ENCODE measurements at regions not wholly inside any gene's neighbourhood (a gene's known extent, or its start where the extent isn't known, plus 50 kb on each side); places are given as distances from the start of the nearest gene placed in this dataset.
"Not testable (repeated sequence)": the region's sequence is repeated elsewhere in the genome, so short reads cannot be mapped to it uniquely, and the experiment has no call there.

DNA sequence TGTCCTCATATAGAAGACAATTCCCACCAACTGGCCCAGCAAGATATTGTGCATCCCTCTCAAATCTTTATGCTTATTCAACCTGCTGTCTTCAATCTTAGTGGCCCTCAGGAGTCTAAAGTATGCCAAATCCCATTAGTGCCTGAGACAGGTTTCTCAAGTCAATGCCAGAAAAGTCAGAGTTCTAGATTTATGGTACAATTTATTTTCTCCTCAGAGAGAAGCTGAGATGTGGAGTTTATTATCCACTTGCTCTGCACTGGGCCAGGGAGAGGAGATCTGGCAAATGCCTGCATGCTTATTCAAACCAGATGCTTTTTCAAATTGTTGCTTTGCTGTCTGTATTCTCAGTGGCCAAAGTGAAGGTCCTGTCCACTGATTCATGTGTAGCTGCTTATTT is 825.2 kb downstream of the METTL4 start:
- DNase-seq, result no peak

GRCh38 chr18:1751249-1751648 is 820.1 kb downstream of the METTL4 start:
- no peak for DNase-seq

DNA sequence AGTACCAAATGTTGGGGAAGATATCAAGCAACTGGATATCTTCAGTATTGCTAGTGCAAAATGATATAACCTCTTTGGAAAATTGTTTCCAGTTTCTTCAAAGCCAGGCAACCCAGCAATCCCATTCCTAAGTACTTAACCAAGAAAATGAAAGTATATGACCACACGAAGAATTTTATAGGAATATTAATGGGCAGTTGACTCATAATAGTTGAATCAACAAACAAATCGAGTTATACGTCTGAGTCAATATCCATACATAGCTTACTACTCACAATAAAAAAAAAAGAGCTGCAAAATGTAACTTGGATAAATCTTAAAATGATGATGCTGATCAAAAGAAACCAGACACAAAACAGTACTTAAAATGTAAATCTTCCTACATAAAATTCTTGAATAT is 810.4 kb downstream of the METTL4 start:
- DNase-seq, result no peak

GRCh38 chr18:1774261-1774660 is 797.0 kb downstream of the METTL4 start:
- no peak for DNase-seq

DNA sequence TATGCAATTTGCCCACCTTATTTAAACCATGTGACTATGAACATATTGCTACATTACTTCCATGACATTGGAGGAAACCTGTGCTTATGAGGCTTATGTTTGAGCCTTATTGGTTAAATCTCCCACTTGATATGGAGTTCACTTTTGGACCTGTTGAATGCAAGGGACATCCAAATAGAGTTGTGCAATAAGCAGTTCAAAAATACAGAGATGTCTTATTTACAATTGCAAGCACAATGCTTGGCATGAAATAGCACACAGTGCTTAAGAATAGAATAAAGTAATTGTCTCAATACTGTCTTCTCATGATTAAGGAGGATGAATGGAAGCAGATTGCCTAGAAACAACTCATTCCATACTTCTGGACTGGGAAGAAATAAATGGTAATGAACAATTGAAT is 793.5 kb downstream of the METTL4 start:
- no peak for DNase-seq

- DNase-seq, result no peak
These were observed 792.7 kb downstream of the METTL4 start for GRCh38 chr18:1778496-1779178.

GRCh38 chr18:1779587-1779986 is 791.7 kb downstream of the METTL4 start:
- DNase-seq, result no peak

- DNase-seq, result no peak
These were observed 787.2 kb downstream of the METTL4 start for GRCh38 chr18:1784113-1784512.

- DNase-seq, result not testable (repeated sequence)
These were observed 785.3 kb downstream of the METTL4 start for GRCh38 chr18:1785980-1786379.

- DNase-seq, result no peak
These were observed 774.7 kb downstream of the METTL4 start for GRCh38 chr18:1796636-1797035.

GRCh38 chr18:1797235-1797634 is 774.1 kb downstream of the METTL4 start:
- DNase-seq, result no peak

- peak; percentile 2 for DNase-seq
These were observed 765.8 kb downstream of the METTL4 start for GRCh38 chr18:1805521-1805920.

GRCh38 chr18:1806884-1807615 is 764.3 kb downstream of the METTL4 start:
- no peak for DNase-seq

- DNase-seq, result no peak
These were observed 760.0 kb downstream of the METTL4 start for GRCh38 chr18:1811282-1811681.

- no peak for DNase-seq
These were observed 746.0 kb downstream of the METTL4 start for GRCh38 chr18:1825296-1825695.

DNA sequence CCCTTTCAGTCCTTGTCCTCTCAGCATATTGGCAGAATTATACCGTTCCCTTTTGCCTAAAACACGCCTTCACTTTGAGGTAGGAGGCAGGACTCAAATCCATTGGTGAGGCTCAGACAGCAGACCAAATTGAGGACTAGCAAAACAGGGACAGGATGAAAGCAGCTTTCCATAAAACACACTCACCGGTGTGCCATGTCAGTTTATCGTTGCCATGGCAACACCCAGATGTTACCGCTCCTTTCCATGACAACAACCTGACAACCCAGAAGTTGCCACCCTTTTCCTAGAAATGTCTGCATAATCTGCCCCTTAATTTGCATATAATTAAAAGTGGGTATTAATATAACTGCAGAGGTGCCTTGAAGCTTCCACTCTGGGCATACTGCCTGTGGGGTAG is 730.4 kb downstream of the METTL4 start:
- no peak for DNase-seq

- no peak for DNase-seq
These were observed 724.7 kb downstream of the METTL4 start for GRCh38 chr18:1846640-1847039.

- no peak for DNase-seq
These were observed 722.6 kb downstream of the METTL4 start for GRCh38 chr18:1848716-1849115.

GRCh38 chr18:1849386-1849785 is 721.9 kb downstream of the METTL4 start:
- DNase-seq, result no peak

GRCh38 chr18:1857281-1857680 is 714.0 kb downstream of the METTL4 start:
- DNase-seq, result not testable (repeated sequence)

DNA sequence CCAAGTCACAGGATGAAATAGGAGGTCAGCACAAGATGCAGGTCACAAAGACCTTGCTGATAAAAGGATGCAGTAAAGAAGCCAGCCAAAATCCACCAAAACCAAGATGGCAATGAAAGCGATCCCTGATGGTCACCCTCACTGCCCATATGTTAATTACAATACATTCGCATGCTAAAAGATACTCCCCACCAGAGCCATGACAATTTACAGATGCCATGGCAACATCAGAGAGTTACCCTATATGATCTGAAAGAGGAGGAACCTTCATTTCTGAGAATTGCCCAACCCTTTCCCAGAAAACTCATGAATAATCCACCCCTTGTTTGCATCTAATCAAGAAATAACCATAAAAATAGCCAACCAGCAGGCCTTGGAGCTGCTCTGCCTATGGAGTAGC is 709.8 kb downstream of the METTL4 start:
- no peak for DNase-seq

DNA sequence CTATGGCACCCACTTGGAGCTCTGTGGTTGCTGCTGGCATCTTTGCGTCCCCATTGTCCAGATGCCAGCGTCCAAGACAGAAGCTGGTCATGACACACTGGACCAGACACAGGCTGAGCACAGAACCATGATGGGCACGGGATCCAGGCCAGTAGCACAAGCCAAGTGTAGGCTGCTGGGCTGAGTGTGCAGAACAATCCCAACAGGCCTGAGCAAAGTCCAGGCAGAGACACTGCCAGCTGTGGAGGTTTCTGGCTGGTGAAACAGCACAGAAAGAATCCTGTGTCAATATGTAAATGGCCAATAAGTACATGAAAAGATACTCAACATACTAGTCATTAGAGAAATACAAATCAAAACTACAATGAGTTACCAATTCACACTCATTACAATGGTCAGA is 705.4 kb downstream of the METTL4 start:
- DNase-seq, result no peak

- no peak for DNase-seq
These were observed 699.0 kb downstream of the METTL4 start for GRCh38 chr18:1872274-1872673.

DNA sequence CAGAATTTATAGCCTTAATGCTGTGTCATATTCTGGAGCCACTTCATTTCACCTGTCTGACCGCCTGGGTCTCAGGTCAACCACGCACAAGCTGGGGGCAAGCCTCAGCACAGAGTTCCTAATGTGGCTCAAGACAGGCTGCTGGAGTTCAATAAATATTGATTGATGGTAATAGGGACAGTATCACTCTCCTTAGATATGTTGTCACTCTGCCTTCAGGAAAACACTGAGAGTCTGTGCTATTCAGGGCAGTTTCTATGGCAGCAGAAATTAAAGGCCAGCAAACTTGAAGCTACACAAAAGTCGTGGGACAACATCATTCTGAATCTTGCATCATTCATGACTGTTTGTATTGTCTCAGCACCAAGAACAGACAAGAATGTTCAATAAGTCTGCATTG is 696.1 kb downstream of the METTL4 start:
- DNase-seq, result no peak

GRCh38 chr18:1884623-1885022 is 686.7 kb downstream of the METTL4 start:
- DNase-seq, result no peak
